ENCODE measurements at regions not wholly inside any gene's neighbourhood (a gene's known extent, or its start where the extent isn't known, plus 50 kb on each side); places are given as distances from the start of the nearest gene placed in this dataset.

DNA sequence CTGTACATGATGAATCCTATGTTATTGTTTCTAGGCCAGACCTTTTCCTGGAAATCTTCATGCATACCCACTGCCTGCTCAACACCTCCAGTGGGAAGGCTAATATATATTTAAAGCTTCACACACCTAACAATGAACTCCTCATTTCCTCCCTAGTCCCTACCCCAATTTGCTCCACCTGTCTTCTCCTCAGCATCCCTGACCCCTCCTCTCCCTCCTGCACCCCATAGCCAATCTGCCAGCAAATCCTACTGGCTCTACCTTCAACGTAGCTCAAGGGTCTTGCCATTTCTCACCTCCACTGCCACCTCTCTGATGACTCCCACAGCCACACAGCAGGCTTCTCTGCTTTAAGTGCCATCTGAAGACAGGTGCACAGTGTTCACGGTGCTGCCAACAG lies 215.6 kb upstream of the WSB1 start:
- TF ChIP-seq, protein P1, sequence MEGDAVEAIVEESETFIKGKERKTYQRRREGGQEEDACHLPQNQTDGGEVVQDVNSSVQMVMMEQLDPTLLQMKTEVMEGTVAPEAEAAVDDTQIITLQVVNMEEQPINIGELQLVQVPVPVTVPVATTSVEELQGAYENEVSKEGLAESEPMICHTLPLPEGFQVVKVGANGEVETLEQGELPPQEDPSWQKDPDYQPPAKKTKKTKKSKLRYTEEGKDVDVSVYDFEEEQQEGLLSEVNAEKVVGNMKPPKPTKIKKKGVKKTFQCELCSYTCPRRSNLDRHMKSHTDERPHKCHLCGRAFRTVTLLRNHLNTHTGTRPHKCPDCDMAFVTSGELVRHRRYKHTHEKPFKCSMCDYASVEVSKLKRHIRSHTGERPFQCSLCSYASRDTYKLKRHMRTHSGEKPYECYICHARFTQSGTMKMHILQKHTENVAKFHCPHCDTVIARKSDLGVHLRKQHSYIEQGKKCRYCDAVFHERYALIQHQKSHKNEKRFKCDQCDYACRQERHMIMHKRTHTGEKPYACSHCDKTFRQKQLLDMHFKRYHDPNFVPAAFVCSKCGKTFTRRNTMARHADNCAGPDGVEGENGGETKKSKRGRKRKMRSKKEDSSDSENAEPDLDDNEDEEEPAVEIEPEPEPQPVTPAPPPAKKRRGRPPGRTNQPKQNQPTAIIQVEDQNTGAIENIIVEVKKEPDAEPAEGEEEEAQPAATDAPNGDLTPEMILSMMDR (conservative IDR thresholded peaks at IDR 0.05; ENCODE audit: low read length), result no peak
- no peak for TF ChIP-seq EZH2phosphoT487 (IDR thresholded peaks at IDR 0.05; ENCODE audit: borderline replicate concordance)
